Stimulated activated CD4-positive, alpha-beta T cell treated with anti-CD3 and anti-CD28 coated beads, Interleukin-1b, Interleukin-23, amount 100 ng/mL, for 24 hours (primary cell): ENCODE measurements at regions not wholly inside any gene's neighbourhood (a gene's known extent, or its start where the extent isn't known, plus 50 kb on each side); places are given as distances from the start of the nearest gene placed in this dataset.

Experiments used
- DNase-seq, 4 experiments: peaks; one replicate each; pipeline ENCODE4 v3.0.0-alpha.2; 2020; ENCODE audit warnings: low read depth in 4 of 4, low spot score in 1 of 4

DNA sequence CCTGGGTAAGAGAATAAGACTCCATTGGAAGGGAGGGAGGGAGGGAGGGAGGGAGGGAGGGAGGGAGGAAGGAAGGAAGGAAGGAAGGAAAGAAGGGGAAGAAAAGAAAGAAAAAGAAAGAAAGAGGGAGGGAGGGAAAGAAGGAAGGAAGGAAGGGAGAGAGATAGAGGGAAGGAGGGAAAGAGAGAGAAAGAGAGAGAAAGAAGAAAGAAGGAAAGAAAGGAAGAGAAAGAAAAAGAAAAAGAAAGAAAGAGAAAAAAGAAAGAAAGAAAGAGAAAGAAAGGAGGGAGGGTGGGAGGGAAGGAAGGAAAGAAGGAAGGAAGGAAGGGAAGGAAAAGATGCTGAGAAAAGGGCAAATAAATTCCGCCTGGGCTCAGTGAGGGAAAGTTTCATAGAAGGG lies 74.7 kb upstream of the IFNAR2 start:
- DNase-seq, result no peak

DNA sequence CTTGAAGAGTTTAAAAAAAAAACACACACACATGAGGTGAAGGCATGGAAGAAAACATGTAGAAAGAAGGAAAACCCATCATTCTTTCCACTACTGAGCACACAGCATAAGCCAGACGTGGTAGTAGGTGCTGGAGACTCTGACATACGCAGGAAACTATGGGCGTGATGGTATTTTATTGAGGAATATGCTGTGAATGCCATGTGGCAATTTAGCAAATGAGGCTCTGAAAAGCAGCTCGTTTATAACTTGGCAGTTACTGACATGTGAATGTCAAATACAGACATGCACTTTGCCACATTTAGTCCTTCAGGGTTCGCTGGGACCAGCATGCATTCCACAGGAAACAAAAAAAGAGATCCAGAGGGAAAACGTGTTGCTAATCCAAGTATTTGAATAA lies 74.3 kb upstream of the IFNAR2 start:
- no peak for DNase-seq

DNA sequence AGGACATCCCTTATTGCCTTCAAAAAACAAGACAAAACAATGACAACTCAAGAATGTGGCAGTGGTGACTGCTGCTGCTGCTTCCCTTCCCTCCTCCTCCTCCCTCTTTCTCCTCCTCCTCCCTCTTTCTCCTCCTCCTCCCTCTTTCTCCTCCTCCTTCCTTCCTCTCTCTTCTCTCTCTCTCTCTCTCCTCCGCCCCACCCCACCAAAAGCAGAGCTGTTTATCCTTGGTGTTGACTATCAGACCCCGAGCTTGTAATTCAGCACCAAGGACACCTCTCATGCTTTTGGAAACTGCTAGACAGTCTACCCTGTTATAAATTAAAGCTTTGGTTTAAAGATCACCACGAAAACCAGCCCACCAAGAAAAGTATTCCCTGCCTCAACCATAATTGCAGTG lies 72.4 kb upstream of the IFNAR2 start:
- DNase-seq, result no peak

DNA sequence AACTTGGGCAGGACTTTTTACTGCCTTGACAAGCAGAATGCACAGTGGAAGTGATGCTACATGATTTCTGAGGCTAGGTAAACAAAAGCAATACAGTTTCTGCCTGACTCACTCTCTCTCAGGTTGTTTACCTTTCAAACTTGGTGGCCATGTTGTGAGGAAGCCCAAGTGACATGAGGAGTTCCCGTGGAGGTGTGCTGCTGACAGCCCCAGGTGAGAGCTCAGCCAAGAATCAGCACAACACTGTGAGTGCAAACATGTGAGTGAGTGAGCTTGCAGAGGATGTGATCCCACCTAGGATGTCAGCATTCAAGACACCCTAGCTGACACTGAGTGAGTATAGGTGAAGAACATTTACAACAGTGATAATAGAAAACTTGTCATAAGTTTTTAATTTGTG lies 71.1 kb upstream of the IFNAR2 start:
- DNase-seq, result no peak

DNA sequence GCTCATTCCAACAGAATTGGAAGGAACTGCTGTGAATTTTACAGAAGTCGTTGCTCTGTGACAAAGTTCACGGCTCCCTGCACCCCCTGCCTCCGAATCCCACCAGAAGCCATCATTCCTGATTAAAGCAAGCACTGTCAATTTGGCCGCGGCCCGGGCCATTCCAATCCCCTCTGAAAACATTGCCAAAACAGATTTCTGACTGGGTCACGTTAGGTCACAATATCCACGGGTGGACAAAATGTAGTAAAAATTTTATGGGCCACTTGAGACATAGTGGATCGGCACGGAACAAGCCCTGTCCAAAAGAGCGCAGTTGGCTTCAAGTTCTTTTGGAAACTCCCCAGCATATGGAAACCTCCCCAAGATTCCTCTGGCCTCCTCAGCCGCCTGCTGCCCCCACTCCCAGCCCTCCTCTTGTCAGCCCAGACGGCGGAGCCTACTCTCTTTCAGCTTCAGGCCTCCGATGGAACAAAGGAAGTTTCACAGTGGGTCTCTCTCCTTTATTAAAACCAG lies 67.2 kb upstream of the IFNAR2 start:
- no peak for DNase-seq

- DNase-seq, result no peak
Measured at GRCh38 chr21:33168886-33169285, 60.9 kb upstream of the IFNAR2 start.

GRCh38 chr21:33169359-33169758 lies 60.4 kb upstream of the IFNAR2 start:
- DNase-seq, result no peak

DNA sequence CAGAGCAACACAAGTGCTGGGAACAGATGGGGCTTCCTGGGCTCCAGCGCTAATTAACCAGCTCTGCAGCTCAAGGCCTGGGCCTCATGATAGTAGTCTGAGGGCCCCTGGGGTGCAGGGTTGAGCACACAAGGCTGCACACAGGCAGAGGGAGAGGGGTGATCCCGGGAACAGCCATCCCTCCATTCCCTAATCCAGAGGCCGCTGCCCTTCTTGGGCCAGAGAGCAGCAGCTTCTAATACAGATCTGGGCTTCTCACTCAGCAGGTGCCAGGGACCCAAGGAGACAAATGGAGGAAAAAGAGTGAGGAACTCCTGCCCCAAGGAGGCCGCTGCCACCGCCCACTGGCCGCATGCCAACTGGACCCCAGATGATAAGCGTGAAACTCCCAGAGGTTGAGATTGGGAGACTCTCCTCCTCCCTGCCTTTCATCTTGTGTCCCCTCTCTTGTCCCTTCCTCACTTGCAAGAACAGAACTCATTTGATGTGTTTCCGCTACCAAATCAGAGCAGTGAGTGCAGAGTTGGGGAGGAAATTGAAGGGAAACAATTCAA lies 58.0 kb upstream of the IFNAR2 start:
- DNase-seq, result no peak

DNA sequence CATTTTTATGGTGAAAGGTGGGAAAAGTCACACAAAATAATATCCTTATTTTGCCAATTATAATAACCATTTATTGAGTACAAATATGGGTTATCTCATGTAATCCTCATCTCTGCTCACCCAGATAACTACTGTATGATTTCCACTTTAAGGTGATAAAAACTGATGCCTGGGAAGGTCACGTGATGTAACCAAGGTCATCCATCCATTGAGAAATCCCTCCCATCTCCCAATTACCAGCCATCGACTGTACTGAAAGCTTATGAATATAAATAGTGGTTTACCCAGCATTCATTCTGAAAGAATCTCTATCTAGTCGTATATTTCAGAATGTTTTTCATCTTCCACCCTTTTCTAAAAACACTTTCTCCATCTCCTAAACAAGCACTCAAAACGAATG lies 55.0 kb upstream of the IFNAR2 start:
- no peak for DNase-seq
